NCI-H524 (cell line): ENCODE measurements at regions not wholly inside any gene's neighbourhood (a gene's known extent, or its start where the extent isn't known, plus 50 kb on each side); places are given as distances from the start of the nearest gene placed in this dataset.

Experiments used
- DNase-seq, 2 experiments: peaks; one replicate each; lab custom pipeline; 2025; lab: John Stamatoyannopoulos, UW

GRCh38 chr3:162810776-162811175, 1314.2 kb downstream of the OTOL1 start:
- no peak for DNase-seq

GRCh38 chr3:162842549-162843216, 1346.1 kb downstream of the OTOL1 start:
- DNase-seq, result no peak

GRCh38 chr3:162845918-162846317, 1349.3 kb downstream of the OTOL1 start:
- DNase-seq, result no peak

- no peak for DNase-seq
Observed at GRCh38 chr3:162847511-162847910, 1350.9 kb downstream of the OTOL1 start.

DNA sequence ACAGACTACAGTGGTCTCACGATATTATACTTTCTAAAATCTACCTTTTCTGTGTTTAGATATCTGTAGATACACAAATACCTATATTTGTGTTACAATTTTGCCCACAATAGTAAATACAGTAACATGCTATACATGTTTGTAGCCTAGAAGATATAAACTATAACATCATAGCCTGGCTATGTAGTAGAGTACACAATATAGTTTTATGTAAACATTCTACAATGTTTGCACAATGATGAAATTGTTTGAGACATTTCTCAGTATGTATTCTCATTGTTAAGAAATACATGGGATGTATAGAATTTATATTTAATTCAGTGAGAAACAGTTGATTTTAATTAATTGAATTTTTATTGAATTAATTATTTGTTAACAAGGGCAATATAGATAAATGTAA, 1367.0 kb downstream of the OTOL1 start:
- no peak for DNase-seq

DNA sequence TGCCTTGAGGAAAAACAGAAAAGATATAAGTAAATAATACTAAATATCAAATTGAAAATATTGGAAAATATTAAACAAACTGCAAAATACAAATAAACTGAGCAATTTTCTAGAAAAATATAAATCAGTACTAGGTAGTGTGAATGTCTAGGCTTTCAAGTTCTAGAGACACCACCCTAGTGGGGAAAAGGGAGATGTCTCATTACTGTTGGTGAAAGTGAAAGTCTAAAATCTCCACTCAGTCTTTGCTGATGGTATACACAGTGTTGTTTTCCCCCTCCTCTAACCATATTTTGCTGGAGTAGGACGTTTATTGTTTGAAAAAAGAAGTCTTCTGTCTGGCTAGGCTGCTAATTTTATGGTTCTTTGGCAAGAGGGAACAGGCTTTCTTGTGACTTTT, 1368.9 kb downstream of the OTOL1 start:
- DNase-seq, result no peak

GRCh38 chr3:162879021-162879562, 1382.5 kb downstream of the OTOL1 start:
- no peak for DNase-seq

GRCh38 chr3:162884373-162884772, 1387.8 kb downstream of the OTOL1 start:
- DNase-seq, result no peak

- DNase-seq, result no peak
Observed at GRCh38 chr3:162892921-162893793, 1396.5 kb downstream of the OTOL1 start.

DNA sequence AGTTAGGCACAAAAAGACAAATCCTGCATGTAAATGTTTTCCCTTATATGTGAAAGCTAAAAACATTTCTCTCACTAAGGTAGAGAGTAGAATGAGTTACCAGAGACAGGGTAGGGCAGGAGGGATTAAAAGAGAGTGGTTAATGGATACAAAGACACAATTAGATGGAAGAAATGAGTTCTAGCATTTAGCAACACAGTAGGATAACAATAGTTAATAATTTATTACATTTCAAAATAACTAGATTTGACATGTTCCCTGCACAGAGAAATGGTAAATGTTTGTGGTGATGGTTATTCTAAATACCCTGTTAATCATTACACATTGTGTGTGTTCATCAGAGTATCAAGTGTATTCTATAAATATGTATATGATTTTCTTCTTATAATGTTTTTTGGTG, 1400.7 kb downstream of the OTOL1 start:
- DNase-seq, result no peak

GRCh38 chr3:162932503-162932902, 1435.9 kb downstream of the OTOL1 start:
- no peak for DNase-seq

GRCh38 chr3:162933656-162934055, 1437.0 kb downstream of the OTOL1 start:
- no peak for DNase-seq

- no peak for DNase-seq
Observed at GRCh38 chr3:162936706-162937105, 1440.1 kb downstream of the OTOL1 start.

- peak in 1 of 2 experiments; percentile 6 for DNase-seq
Observed at GRCh38 chr3:162938083-162938482, 1441.5 kb downstream of the OTOL1 start.

GRCh38 chr3:162945626-162946025, 1449.0 kb downstream of the OTOL1 start:
- DNase-seq, result no peak

GRCh38 chr3:162956711-162957110, 1460.1 kb downstream of the OTOL1 start:
- no peak for DNase-seq

- DNase-seq, result no peak
Observed at GRCh38 chr3:162960269-162960668, 1463.7 kb downstream of the OTOL1 start.

GRCh38 chr3:162970292-162970691, 1473.7 kb downstream of the OTOL1 start:
- no peak for DNase-seq

- DNase-seq, result no peak
Observed at GRCh38 chr3:162971715-162972114, 1475.1 kb downstream of the OTOL1 start.

DNA sequence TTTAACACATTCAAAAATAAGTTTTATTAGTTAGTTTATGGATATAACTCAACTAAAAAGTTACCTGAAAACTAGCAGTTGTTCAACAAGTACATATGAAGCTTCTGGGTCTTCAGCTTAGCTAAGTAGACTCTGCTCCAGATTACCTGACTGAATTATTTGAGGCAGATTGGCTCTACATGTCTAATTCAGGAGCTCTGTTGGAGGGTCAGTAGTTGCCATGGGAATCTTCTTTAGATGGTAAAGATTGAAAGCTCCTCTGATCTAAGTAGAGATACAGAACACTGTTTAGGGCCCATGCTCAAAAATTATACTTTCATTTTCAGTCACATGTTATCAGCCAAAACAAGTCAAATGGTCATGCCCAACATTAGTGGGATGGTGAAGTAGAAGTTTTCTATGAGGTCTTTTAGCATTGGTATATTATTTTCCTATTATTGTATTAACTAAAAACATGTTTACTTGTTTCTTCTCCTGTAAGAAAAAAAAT, 1476.9 kb downstream of the OTOL1 start:
- no peak for DNase-seq

DNA sequence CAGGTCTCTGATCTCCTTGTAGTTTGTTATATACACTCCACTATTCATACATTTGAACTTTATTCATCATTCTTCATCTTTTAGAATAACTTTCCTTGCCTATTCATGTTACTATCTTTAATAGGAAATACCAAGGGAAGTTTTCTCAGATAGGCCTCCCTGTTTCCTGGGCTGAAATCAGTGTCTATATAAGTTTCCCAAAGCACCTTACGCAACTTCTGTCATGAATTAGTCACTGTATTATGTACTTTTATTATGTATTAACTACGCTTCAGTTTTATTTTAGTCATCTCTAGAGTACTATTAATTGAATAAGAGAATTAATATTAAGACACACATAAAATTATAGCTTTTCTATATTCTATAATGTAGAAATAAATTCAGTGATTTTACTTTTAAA, 1481.5 kb downstream of the OTOL1 start:
- no peak for DNase-seq

DNA sequence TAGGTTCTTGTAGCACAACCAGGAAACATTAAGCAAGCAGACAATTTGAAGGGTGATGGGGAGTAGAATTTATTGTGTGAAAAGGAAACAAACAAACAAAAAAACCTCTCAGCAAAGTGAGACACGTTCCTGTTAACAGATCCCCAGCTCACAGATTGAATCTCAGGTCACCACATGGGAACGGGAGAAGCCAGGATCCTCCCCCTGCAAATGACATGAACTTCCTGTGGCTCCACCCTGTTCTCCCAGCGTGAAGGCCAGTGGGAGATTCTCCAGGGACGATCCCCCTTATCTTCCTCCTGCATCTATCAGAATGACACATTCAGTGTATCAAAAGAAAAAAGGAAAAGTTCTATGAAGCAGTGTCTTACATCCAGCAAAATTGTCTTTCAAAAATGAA, 1488.1 kb downstream of the OTOL1 start:
- no peak for DNase-seq
